GM12864 (cell line): ENCODE measurements at regions not wholly inside any gene's neighbourhood (a gene's known extent, or its start where the extent isn't known, plus 50 kb on each side); places are given as distances from the start of the nearest gene placed in this dataset.
"Not testable (repeated sequence)": the region's sequence is repeated elsewhere in the genome, so short reads cannot be mapped to it uniquely, and the experiment has no call there.

ENCODE experiments used
- DNase-seq: peaks from one replicate; pipeline ENCODE4 v3.0.0-alpha.2; 2011; ENCODE audit warnings: low read depth
- H3K4me3 ChIP-seq: 2 replicates; pipeline ENCODE4 v1.5.1; 2011; ENCODE audit warnings: mild to moderate bottlenecking, low read depth, low read length, control low read depth
- CTCF ChIP-seq: IDR thresholded peaks from 2 replicates; pipeline ENCODE4 v1.5.1; 2011; ENCODE audit warnings: low read depth, mild to moderate bottlenecking, moderate library complexity, low read length, control low read depth, inconsistent platforms; ENCODE audit errors: missing control alignments

- DNase-seq: no peak
- H3K4me3 ChIP-seq: no peak overlapping the region
- no peak for TF ChIP-seq CTCF
Observed at GRCh38 chrX:96481831-96482230, 202.8 kb upstream of the DIAPH2 start.

- TF ChIP-seq CTCF: no peak
- no peak overlapping the region for H3K4me3 ChIP-seq
- DNase-seq: no peak
Observed at GRCh38 chrX:96483647-96484160, 200.9 kb upstream of the DIAPH2 start.

GRCh38 chrX:96486687-96487086 is 198.0 kb upstream of the DIAPH2 start:
- DNase-seq, H3K4me3 ChIP-seq: not testable (repeated sequence)

- TF ChIP-seq CTCF: no peak
- DNase-seq: no peak
- no peak overlapping the region for H3K4me3 ChIP-seq
Observed at GRCh38 chrX:96502507-96502906, 182.1 kb upstream of the DIAPH2 start.

GRCh38 chrX:96529386-96529785 is 155.3 kb upstream of the DIAPH2 start:
- not testable (repeated sequence) for DNase-seq

GRCh38 chrX:96538104-96538725 is 146.4 kb upstream of the DIAPH2 start:
- DNase-seq: no peak
- TF ChIP-seq CTCF: no peak
- H3K4me3 ChIP-seq: no peak overlapping the region

More at GRCh38 chrX:96529386-96529785, 155.3 kb upstream of the DIAPH2 start:
- H3K4me3 ChIP-seq: not testable (repeated sequence)

- H3K4me3 ChIP-seq: no peak overlapping the region
- TF ChIP-seq CTCF: no peak
- no peak for DNase-seq
Observed at GRCh38 chrX:96540111-96540631, 144.5 kb upstream of the DIAPH2 start.

GRCh38 chrX:96546281-96546680 is 138.4 kb upstream of the DIAPH2 start:
- not testable (repeated sequence) for H3K4me3 ChIP-seq, DNase-seq
